CD4-positive, alpha-beta T cell treated with Interleukin-4 for 1 hour (primary cell): ENCODE measurements at regions not wholly inside any gene's neighbourhood (a gene's known extent, or its start where the extent isn't known, plus 50 kb on each side); places are given as distances from the start of the nearest gene placed in this dataset.

Source experiments
- DNase-seq, 2 donors: peaks; one replicate each; pipeline ENCODE4 v3.0.0-alpha.2; 2020 to 2022

GRCh38 chr4:90007494-90008167 lies 113.0 kb downstream of the MMRN1 start:
- no peak for DNase-seq

- no peak for DNase-seq
Observed at GRCh38 chr4:90012918-90013317, 114.3 kb upstream of the CCSER1 start.

GRCh38 chr4:90024519-90024918 lies 102.7 kb upstream of the CCSER1 start:
- no peak for DNase-seq

GRCh38 chr4:90025248-90025647 lies 101.9 kb upstream of the CCSER1 start:
- no peak for DNase-seq

- peak in 1 of 2 donors; percentile 6 for DNase-seq
Observed at GRCh38 chr4:90027565-90027964, 99.6 kb upstream of the CCSER1 start.

- no peak for DNase-seq
Observed at GRCh38 chr4:90028460-90028859, 98.7 kb upstream of the CCSER1 start.

GRCh38 chr4:90030202-90030601 lies 97.0 kb upstream of the CCSER1 start:
- DNase-seq: no peak

GRCh38 chr4:90030953-90031352 lies 96.2 kb upstream of the CCSER1 start:
- DNase-seq: no peak

GRCh38 chr4:90039122-90039521 lies 88.1 kb upstream of the CCSER1 start:
- no peak for DNase-seq

GRCh38 chr4:90051999-90052398 lies 75.2 kb upstream of the CCSER1 start:
- DNase-seq: no peak

GRCh38 chr4:90057091-90057490 lies 70.1 kb upstream of the CCSER1 start:
- DNase-seq: no peak

- DNase-seq: no peak
Observed at GRCh38 chr4:90060039-90060438, 67.2 kb upstream of the CCSER1 start.

GRCh38 chr4:90061881-90062280 lies 65.3 kb upstream of the CCSER1 start:
- no peak for DNase-seq

GRCh38 chr4:90064196-90064595 lies 63.0 kb upstream of the CCSER1 start:
- no peak for DNase-seq

- no peak for DNase-seq
Observed at GRCh38 chr4:90069151-90069550, 58.0 kb upstream of the CCSER1 start.

- DNase-seq: no peak
Observed at GRCh38 chr4:90071289-90072235, 55.6 kb upstream of the CCSER1 start.

- DNase-seq: no peak
Observed at GRCh38 chr4:90074322-90074886, 52.8 kb upstream of the CCSER1 start.
